ENCODE measurements at regions not wholly inside any gene's neighbourhood (a gene's known extent, or its start where the extent isn't known, plus 50 kb on each side); places are given as distances from the start of the nearest gene placed in this dataset.

- no peak for DNase-seq
Measured at GRCh38 chr10:6919077-6919476, 339.0 kb upstream of the PRKCQ start.

- peak; percentile 77 for DNase-seq
Measured at GRCh38 chr10:6918305-6918704, 338.2 kb upstream of the PRKCQ start.

GRCh38 chr10:6917125-6917524 lies 337.0 kb upstream of the PRKCQ start:
- no peak for DNase-seq

- DNase-seq = no peak
Measured at GRCh38 chr10:6916601-6917000, 336.5 kb upstream of the PRKCQ start.

GRCh38 chr10:6915307-6915706 lies 335.2 kb upstream of the PRKCQ start:
- DNase-seq = no peak

- no peak for DNase-seq
Measured at GRCh38 chr10:6912929-6913328, 332.9 kb upstream of the PRKCQ start.

- no peak for DNase-seq
Measured at GRCh38 chr10:6912424-6912823, 332.3 kb upstream of the PRKCQ start.

- DNase-seq = no peak
Measured at GRCh38 chr10:6912021-6912420, 331.9 kb upstream of the PRKCQ start.

GRCh38 chr10:6909905-6910560 lies 330.0 kb upstream of the PRKCQ start:
- no peak for DNase-seq

- DNase-seq = no peak
Measured at GRCh38 chr10:6907877-6908530, 327.9 kb upstream of the PRKCQ start.

- DNase-seq = no peak
Measured at GRCh38 chr10:6894405-6894804, 314.3 kb upstream of the PRKCQ start.

GRCh38 chr10:6892864-6893263 lies 312.8 kb upstream of the PRKCQ start:
- DNase-seq = no peak

- no peak for DNase-seq
Measured at GRCh38 chr10:6891924-6892323, 311.8 kb upstream of the PRKCQ start.

GRCh38 chr10:6889718-6890117 lies 309.6 kb upstream of the PRKCQ start:
- no peak for DNase-seq

- DNase-seq = no peak
Measured at GRCh38 chr10:6888434-6888833, 308.4 kb upstream of the PRKCQ start.

GRCh38 chr10:6885284-6885683 lies 305.2 kb upstream of the PRKCQ start:
- no peak for DNase-seq

GRCh38 chr10:6881987-6882386 lies 301.9 kb upstream of the PRKCQ start:
- DNase-seq = no peak

- no peak for DNase-seq
Measured at GRCh38 chr10:6877722-6878392, 297.8 kb upstream of the PRKCQ start.

- no peak for DNase-seq
Measured at GRCh38 chr10:6877336-6877721, 297.3 kb upstream of the PRKCQ start.

GRCh38 chr10:6875269-6875865 lies 295.3 kb upstream of the PRKCQ start:
- DNase-seq = no peak

- no peak for DNase-seq
Measured at GRCh38 chr10:6871128-6871527, 291.1 kb upstream of the PRKCQ start.

- no peak for DNase-seq
Measured at GRCh38 chr10:6868036-6868725, 288.1 kb upstream of the PRKCQ start.

GRCh38 chr10:6866757-6867156 lies 286.7 kb upstream of the PRKCQ start:
- no peak for DNase-seq
